NCI-H2107 (cell line): ENCODE measurements at regions not wholly inside any gene's neighbourhood (a gene's known extent, or its start where the extent isn't known, plus 50 kb on each side); places are given as distances from the start of the nearest gene placed in this dataset.

ENCODE experiments used
- DNase-seq: peaks from one replicate; lab custom pipeline; 2025; lab: John Stamatoyannopoulos, UW

- no peak for DNase-seq
Observed at GRCh38 chr4:178789279-178789678, 1347.0 kb upstream of the AGA start.

GRCh38 chr4:178799204-178799603 is 1357.0 kb upstream of the AGA start:
- DNase-seq, result no peak

GRCh38 chr4:178808106-178808505 is 1365.9 kb upstream of the AGA start:
- no peak for DNase-seq

- no peak for DNase-seq
Observed at GRCh38 chr4:178809921-178810320, 1367.7 kb upstream of the AGA start.

GRCh38 chr4:178811356-178811755 is 1369.1 kb upstream of the AGA start:
- DNase-seq, result no peak

GRCh38 chr4:178812866-178813265 is 1370.6 kb upstream of the AGA start:
- no peak for DNase-seq

- no peak for DNase-seq
Observed at GRCh38 chr4:178814908-178815307, 1372.7 kb upstream of the AGA start.

- no peak for DNase-seq
Observed at GRCh38 chr4:178823673-178824295, 1381.5 kb upstream of the AGA start.

- no peak for DNase-seq
Observed at GRCh38 chr4:178836865-178837264, 1394.6 kb upstream of the AGA start.

- no peak for DNase-seq
Observed at GRCh38 chr4:178838776-178839175, 1396.5 kb upstream of the AGA start.

- DNase-seq, result no peak
Observed at GRCh38 chr4:178856139-178856800, 1414.0 kb upstream of the AGA start.

GRCh38 chr4:178871476-178871875 is 1429.2 kb upstream of the AGA start:
- no peak for DNase-seq

- no peak for DNase-seq
Observed at GRCh38 chr4:178881937-178882336, 1439.7 kb upstream of the AGA start.

- DNase-seq, result no peak
Observed at GRCh38 chr4:178894126-178894525, 1451.9 kb upstream of the AGA start.

- no peak for DNase-seq
Observed at GRCh38 chr4:178899084-178899483, 1456.8 kb upstream of the AGA start.

- no peak for DNase-seq
Observed at GRCh38 chr4:178917756-178918155, 1475.5 kb upstream of the AGA start.

- DNase-seq, result no peak
Observed at GRCh38 chr4:178937130-178937529, 1494.9 kb upstream of the AGA start.

- no peak for DNase-seq
Observed at GRCh38 chr4:178941975-178942374, 1499.7 kb upstream of the AGA start.

GRCh38 chr4:178953447-178954120 is 1511.3 kb upstream of the AGA start:
- DNase-seq, result no peak

- no peak for DNase-seq
Observed at GRCh38 chr4:178955614-178956013, 1513.4 kb upstream of the AGA start.

- no peak for DNase-seq
Observed at GRCh38 chr4:178958725-178959440, 1516.6 kb upstream of the AGA start.

GRCh38 chr4:178963446-178964045 is 1521.3 kb upstream of the AGA start:
- DNase-seq, result no peak
